SJCRH30 (cell line): ENCODE measurements at regions not wholly inside any gene's neighbourhood (a gene's known extent, or its start where the extent isn't known, plus 50 kb on each side); places are given as distances from the start of the nearest gene placed in this dataset.

ENCODE experiments used
- DNase-seq, 2 experiments: peaks; one replicate each; pipeline ENCODE4 v3.0.0-alpha.2; 2015 to 2020
- H3K27ac ChIP-seq: fragments of 250-450 bp; sonication (Bioruptor Pico); 2 replicates; pipeline ENCODE4 v1.5.1; 2020; ENCODE audit warnings: mild to moderate bottlenecking, moderate library complexity
- H3K27me3 ChIP-seq: fragments of 250-450 bp; sonication (Bioruptor Pico); 2 replicates; pipeline ENCODE4 v1.5.1; 2020; ENCODE audit warnings: mild to moderate bottlenecking, moderate library complexity
- H3K36me3 ChIP-seq: fragments of 250-450 bp; sonication (Bioruptor Pico); 2 replicates; pipeline ENCODE4 v1.5.1; 2020; ENCODE audit warnings: mild to moderate bottlenecking, moderate library complexity
- H3K4me1 ChIP-seq: fragments of 250-450 bp; sonication (Bioruptor Pico); 2 replicates; pipeline ENCODE4 v1.5.1; 2020; ENCODE audit warnings: mild to moderate bottlenecking, moderate library complexity
- H3K4me3 ChIP-seq: fragments of 250-450 bp; sonication (Bioruptor Pico); 2 replicates; pipeline ENCODE4 v1.5.1; 2020; ENCODE audit warnings: mild to moderate bottlenecking, moderate library complexity
- H3K9me3 ChIP-seq: fragments of 250-450 bp; sonication (Bioruptor Pico); replicated peaks from 2 replicates; pipeline ENCODE4 v1.5.1; 2020; ENCODE audit warnings: mild to moderate bottlenecking, moderate library complexity

DNA sequence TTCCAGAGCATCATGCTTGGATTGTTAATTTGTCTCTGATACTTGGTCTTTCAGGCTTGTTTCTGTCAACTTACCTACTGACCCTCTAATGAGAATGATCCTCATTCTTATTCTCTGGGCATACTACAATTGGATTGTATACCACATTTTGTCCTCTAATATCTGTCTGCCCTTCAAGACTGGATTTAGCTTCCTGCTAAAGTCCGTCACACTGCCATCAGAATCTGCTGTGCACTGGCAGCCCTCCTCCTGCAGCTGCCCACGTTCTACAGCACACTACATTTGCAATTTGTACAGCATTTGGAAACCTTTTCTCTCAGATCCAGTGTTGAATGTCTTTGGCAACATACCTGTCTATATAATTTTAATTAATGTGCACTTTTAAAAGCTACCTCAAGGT lies 183.1 kb downstream of the ZNF330 start:
- DNase-seq: no peak

DNA sequence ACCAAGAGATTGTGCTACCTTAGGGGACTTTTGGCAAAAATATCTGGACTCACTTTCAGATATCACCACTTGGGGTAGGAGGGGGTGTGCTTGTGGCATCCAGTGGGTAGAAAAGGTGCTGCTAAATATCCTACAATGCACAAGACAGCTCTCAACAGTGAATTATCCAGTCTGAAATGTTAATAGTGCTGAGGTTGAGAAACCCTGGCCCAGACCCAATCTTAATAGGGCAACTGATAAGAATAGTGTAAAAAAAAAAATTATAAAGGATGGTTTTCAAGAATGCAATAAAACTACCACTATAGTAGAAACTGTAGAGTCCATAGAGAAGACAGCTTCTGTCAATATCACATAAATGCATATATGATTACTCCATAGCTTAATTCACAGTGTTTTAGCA lies 185.5 kb downstream of the ZNF330 start:
- no peaks in the 10 kb centered on the region for H3K27me3 ChIP-seq
- H3K27ac ChIP-seq: no peak overlapping the region
- no peaks in the 10 kb centered on the region for H3K36me3 ChIP-seq
- H3K4me1 ChIP-seq: no peaks in the 10 kb centered on the region
- no peaks in the 10 kb centered on the region for H3K9me3 ChIP-seq
- DNase-seq: no peak
- H3K4me3 ChIP-seq: no peak overlapping the region

More for the DNA sequence above, 183.1 kb downstream of the ZNF330 start:
- H3K4me1 ChIP-seq: no peaks in the 10 kb centered on the region
- H3K9me3 ChIP-seq: no peaks in the 10 kb centered on the region
- no peak overlapping the region for H3K4me3 ChIP-seq
- no peak overlapping the region for H3K27ac ChIP-seq
- no peaks in the 10 kb centered on the region for H3K27me3 ChIP-seq
- no peaks in the 10 kb centered on the region for H3K36me3 ChIP-seq

DNA sequence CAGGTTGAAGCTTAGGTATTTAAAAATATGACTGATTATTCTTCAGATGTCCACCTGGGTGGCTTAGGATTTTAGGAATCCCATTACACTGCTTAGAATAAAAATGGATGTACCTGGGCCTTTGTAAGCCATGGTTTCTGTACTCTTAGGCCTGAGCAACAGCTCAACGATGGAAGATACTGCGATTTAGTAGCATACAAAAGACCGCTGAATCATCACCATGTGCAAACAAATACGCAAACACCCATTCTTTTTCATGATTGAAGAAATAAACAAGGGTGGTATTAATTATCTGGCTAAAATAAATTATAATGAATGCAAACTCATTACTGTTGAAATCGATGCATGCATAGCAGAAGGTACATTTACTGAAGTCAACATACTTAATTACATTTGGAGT lies 188.9 kb downstream of the ZNF330 start:
- Histone ChIP-seq H3K4me1 (no peaks in the 10 kb centered on the region), H3K27ac (no peak overlapping the region), H3K27me3 (no peaks in the 10 kb centered on the region), H3K4me3 (no peak overlapping the region), H3K9me3 (no peaks in the 10 kb centered on the region), H3K36me3 (no peaks in the 10 kb centered on the region)
- DNase-seq: no peak

DNA sequence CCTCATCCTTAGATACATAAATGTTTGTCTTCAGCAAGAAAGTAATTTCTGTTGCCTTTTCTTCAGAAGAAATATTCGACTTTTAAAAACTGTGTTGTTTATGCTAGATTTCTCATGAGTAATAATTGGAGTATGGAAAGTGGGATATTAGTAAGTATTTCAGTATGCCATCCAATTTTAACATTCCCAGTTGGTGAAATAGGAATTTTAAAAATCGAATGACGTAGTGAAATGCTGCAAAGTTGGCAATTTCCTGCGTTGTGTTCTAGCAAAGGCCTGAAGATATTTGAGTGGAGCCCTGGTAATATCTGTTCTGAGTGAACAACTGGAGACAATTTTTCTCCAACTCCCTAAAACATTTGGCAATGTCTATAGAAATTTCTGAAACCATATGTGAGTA lies 190.1 kb downstream of the ZNF330 start:
- no peak for DNase-seq
- no peaks in the 10 kb centered on the region for H3K36me3 ChIP-seq
- no peak overlapping the region for H3K27ac ChIP-seq
- H3K27me3 ChIP-seq: no peaks in the 10 kb centered on the region
- H3K4me3 ChIP-seq: no peak overlapping the region
- H3K9me3 ChIP-seq: no peaks in the 10 kb centered on the region
- H3K4me1 ChIP-seq: no peaks in the 10 kb centered on the region

DNA sequence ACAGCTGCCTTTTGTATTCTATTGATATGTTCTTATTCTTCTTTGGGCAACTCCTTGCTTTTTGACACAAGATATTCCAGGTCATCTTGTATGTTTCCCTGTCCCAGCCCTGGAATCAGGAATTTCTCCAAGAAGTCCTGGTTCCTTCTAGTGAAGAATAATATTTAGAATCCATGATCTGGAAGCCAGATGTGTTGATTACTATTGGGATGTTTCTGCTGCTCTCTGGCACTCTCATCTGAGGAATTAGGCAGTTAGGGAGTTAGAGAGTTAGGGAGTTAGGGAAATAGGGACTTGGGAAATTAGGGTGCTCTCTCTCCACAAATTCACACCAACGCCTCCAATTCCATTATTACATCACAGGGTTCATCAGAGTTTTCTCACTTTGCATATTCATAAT lies 191.2 kb downstream of the ZNF330 start:
- no peaks in the 10 kb centered on the region for H3K4me1 ChIP-seq
- no peaks in the 10 kb centered on the region for H3K9me3 ChIP-seq
- H3K4me3 ChIP-seq: no peak overlapping the region
- no peaks in the 10 kb centered on the region for H3K27me3 ChIP-seq
- no peak overlapping the region for H3K27ac ChIP-seq
- DNase-seq: no peak
- H3K36me3 ChIP-seq: no peaks in the 10 kb centered on the region

DNA sequence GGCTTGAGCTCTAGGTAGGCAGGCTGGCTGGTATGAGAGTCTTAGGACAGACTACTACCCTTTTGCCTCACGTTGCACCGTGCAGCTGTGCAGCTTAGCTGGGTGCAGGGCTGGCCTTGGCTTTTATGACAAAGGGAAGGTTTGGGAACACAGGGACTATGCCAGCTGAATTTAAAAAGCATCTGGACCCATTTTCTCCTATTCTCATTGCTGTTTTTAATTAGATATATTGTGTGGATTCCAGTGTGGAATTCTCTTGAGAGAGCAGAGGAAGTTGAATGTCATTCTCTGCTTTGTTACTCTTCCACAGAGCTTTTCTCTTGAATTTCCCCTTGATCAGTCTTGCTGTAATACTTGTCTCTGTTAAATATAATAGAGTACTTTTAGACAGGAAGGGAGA lies 192.7 kb downstream of the ZNF330 start:
- Histone ChIP-seq H3K27ac (no peak overlapping the region), H3K4me1 (no peaks in the 10 kb centered on the region), H3K9me3 (no peaks in the 10 kb centered on the region), H3K4me3 (no peak overlapping the region), H3K36me3 (no peaks in the 10 kb centered on the region), H3K27me3 (no peaks in the 10 kb centered on the region)
- DNase-seq: no peak

DNA sequence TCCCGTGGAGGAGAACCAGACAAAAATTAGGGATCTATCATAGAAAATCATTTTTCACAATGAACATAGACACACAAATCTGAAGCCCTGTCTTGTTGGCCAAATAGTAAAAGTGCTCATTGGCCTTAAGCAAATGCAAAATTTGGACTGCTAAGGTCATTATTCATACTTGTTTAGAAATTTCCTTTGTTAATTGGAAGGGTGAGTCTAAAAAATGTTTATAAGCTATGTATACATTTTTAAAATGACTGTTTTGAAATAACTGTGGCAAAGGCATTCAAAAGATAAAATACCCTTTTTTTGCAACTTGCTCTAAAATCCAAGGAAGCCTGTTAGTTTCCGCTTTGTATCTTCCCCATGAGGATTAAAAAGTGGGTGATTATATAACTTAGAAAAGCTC lies 195.0 kb downstream of the ZNF330 start:
- Histone ChIP-seq H3K36me3 (no peaks in the 10 kb centered on the region), H3K27me3 (no peaks in the 10 kb centered on the region), H3K4me3 (no peak overlapping the region), H3K9me3 (no peaks in the 10 kb centered on the region), H3K4me1 (no peaks in the 10 kb centered on the region), H3K27ac (no peak overlapping the region)
- DNase-seq: no peak

DNA sequence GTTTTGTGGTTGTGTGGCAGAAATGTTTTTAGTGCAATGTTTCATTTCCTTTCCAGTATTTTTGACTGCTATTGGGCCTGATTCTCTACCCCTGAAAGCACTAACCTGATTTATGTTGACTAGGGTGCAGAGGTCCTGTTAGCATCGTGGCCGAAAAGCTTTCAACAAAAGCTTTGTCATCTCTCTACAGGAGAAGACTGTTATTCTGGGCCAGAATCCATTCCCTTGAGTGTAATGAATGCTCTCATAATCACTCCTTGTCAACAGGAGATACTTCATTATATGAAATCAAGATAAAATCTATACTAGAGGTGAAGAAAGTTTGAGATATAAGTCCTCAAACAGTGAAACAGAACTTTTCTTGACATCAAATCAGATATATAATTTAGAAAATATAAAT lies 195.5 kb downstream of the ZNF330 start:
- no peak overlapping the region for H3K27ac ChIP-seq
- no peak overlapping the region for H3K4me3 ChIP-seq
- H3K36me3 ChIP-seq: no peaks in the 10 kb centered on the region
- no peaks in the 10 kb centered on the region for H3K27me3 ChIP-seq
- no peaks in the 10 kb centered on the region for H3K9me3 ChIP-seq
- no peak for DNase-seq
- H3K4me1 ChIP-seq: no peaks in the 10 kb centered on the region

DNA sequence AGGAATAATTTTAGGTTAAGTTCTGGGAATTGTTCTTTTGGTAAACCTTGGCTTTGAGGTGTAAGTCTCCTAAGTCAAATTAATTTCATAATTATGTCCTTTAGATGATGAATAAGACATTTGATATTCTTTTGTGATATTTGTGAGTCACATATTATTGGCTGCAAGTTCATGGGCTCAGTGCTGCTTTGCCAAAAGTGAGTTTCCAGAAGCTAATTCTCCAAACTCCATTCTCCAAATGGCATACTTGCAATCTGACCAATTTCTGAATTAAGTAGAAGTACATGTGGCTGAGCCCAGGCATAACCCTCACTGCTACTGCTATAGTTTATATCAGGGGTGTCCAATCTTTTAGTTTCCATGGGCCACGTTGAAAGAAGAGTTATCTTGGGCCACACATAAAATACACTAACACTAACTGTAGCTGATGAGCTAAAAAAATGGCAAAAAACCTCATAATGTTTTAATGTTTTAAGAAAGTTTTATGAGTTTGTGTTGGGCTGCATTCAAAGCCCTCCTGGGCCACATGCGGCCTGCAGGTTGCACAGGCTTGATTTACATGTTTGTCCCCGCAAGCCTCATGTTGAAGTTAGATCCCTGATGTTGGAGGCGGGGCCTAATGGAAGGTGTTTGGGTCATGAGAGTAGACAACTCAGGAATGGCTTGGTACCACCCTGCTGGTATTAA lies 196.1 kb downstream of the ZNF330 start:
- Histone ChIP-seq H3K27me3 (no peaks in the 10 kb centered on the region), H3K9me3 (no peaks in the 10 kb centered on the region), H3K4me3 (no peak overlapping the region), H3K36me3 (no peaks in the 10 kb centered on the region), H3K4me1 (no peaks in the 10 kb centered on the region), H3K27ac (no peak overlapping the region)
- no peak for DNase-seq

DNA sequence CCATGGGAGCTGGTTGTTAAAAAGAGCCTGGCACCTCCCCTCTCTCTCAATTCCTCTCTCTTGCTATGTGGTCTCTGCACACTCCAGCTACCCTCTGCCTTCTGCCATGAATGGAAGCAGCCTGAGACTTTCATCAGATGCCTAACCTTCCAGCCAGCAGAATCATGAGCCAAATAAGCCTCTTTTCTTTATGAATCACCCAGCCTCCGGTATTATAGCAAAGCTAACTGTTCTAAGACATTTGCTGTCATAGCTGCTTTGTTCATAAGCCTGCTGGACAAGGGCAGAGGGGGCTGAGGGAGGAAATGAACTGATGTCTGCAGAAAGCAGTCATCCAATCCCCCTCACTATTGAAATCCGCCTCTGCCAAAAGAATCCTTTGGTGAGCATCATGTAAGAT lies 196.7 kb downstream of the ZNF330 start:
- H3K4me3 ChIP-seq: no peak overlapping the region
- no peak overlapping the region for H3K27ac ChIP-seq
- no peaks in the 10 kb centered on the region for H3K4me1 ChIP-seq
- H3K9me3 ChIP-seq: no peaks in the 10 kb centered on the region
- H3K36me3 ChIP-seq: no peaks in the 10 kb centered on the region
- H3K27me3 ChIP-seq: no peaks in the 10 kb centered on the region
- DNase-seq: no peak

DNA sequence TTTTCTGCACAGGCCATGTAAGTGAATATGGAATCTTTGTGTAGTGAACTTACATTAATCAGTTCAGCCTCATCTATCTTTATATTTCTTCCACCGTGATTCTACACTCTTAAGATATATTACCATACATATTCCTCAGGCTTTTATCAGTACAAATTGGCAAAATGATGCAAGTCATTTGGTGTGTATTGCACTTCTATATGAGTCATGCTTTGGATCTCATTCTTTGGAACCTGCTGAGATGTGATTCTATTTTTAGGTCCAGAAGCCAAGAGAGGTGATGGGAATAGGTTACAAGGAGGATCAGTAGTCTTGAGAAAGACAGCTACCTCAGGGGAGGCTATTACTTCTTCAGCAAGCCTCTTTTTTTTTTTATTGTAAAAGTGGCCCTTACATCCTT lies 204.4 kb downstream of the ZNF330 start:
- no peak overlapping the region for H3K27ac ChIP-seq
- H3K4me1 ChIP-seq: no peaks in the 10 kb centered on the region
- DNase-seq: no peak
- H3K9me3 ChIP-seq: no peaks in the 10 kb centered on the region; the same call in 1 of the 2 replicates
- H3K4me3 ChIP-seq: no peak overlapping the region
- no peaks in the 10 kb centered on the region for H3K27me3 ChIP-seq
- H3K36me3 ChIP-seq: no peaks in the 10 kb centered on the region

DNA sequence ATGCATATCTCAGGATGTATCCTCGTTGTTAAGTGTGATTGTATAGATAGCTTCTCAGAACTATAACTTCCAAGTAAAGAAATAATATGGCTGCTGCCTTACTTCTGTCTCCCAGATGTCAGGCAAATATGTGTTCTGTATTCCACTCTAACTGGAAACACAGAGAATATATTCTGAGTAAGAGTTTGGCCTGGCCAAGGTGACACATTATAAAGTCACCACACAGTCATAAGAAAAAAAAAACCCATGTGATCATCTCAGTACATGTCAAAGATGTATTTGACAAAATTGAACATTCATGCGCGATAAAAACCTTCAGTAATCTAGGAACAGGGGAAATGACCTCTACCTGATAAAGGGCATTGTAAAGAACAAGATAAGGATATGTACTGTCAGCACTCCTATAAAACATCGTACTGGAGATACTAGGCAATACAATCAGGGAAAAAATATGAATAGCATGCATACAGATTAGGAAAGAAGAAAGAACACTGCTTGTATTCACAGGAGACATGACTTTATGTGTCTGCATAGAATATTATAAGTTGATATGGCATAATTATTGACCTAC lies 207.1 kb downstream of the ZNF330 start:
- no peak for DNase-seq
- Histone ChIP-seq H3K27ac (no peak overlapping the region), H3K27me3 (no peaks in the 10 kb centered on the region)

DNA sequence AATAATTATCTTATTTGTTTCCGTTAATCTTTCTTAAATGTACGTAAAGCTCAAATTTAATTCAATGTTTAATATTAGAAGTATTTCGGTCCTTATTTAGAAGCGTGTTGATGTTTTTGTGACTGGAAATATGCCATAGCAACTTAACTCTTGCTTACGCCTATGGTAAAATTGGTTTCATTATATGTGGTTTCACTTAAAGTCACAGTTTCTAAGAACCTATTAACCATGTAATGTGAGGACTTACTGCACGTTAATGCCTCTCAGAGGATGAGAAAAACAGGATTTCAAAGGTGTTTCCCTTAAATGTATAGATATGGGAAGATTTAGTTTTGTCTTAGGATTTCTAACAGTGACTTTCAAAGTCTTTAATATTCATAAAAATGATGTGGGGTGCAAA lies 206.4 kb upstream of the IL15 start:
- Histone ChIP-seq H3K36me3 (no peaks in the 10 kb centered on the region), H3K4me1 (peaks cover 10% of the 10 kb centered on the region), H3K27me3 (no peaks in the 10 kb centered on the region), H3K4me3 (no peak overlapping the region), H3K9me3 (no peaks in the 10 kb centered on the region), H3K27ac (no peak overlapping the region)
- DNase-seq: no peak

More for the DNA sequence above, 207.1 kb downstream of the ZNF330 start:
- no peaks in the 10 kb centered on the region for H3K36me3 ChIP-seq
- peaks cover 10% of the 10 kb centered on the region for H3K4me1 ChIP-seq
- H3K9me3 ChIP-seq: no peaks in the 10 kb centered on the region; the same call in 1 of the 2 replicates
- no peak overlapping the region for H3K4me3 ChIP-seq

DNA sequence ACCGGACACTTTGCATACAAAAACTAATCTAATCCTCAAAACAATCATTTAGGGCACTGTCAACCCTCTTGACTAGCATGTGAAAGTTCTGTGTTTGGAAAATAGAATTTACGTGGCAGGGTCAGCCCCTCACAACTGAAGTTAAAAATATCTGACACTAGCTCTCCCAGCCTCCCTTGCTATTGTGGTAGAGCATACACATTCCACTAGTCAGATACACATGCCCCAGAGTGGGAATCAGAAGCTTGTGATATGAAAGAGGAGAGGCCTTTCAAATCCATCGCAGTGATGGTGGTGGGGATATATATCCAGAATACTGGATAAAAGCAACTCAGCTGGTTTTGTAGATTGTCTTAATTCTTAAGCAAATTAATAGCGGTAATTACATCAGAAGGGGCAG lies 205.7 kb upstream of the IL15 start:
- Histone ChIP-seq H3K4me3 (no peak overlapping the region), H3K9me3 (no peaks in the 10 kb centered on the region), H3K27ac (no peak overlapping the region), H3K4me1 (peaks cover 10% of the 10 kb centered on the region), H3K36me3 (no peaks in the 10 kb centered on the region), H3K27me3 (no peaks in the 10 kb centered on the region)
- no peak for DNase-seq

DNA sequence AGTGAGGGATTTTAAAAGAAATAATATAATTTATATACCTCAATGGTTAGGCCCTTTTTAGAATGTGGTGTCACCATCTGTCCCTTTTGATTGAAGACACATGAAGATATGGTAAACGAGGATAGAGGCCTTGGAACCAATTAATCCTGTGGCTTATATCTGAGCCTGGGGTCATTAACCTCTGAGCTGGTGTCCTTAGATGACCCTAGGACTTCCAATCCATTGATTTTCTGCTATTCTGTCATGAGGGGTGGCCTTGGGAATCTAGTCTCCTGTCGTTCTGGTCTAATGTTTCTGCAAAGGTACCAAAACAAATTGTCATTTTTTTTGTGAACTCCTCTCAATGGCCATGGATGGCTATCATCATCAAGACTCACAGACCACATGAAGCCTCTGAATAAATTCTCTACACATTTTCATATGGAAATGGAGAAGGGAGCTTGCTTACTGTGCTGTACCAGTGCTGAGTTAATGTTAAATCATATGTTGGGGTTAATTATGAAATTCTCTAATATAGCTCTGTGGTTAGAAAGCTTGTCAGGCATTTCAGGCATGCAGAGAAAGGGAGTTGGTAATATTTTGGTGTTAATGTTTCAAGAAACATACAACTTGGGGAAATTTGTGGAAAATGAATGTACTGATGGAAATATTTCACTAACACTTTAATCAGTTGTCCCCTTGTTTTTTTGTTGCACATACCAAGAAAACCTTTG lies 204.2 kb upstream of the IL15 start:
- no peak for DNase-seq
- H3K4me1 ChIP-seq: peaks cover 10% of the 10 kb centered on the region
- H3K27me3 ChIP-seq: no peaks in the 10 kb centered on the region
- H3K36me3 ChIP-seq: no peaks in the 10 kb centered on the region
- no peaks in the 10 kb centered on the region for H3K9me3 ChIP-seq
- no peak overlapping the region for H3K4me3 ChIP-seq
- H3K27ac ChIP-seq: no peak overlapping the region
